WTC11 (cell line): ENCODE measurements at regions not wholly inside any gene's neighbourhood (a gene's known extent, or its start where the extent isn't known, plus 50 kb on each side); places are given as distances from the start of the nearest gene placed in this dataset.

Source experiments
- ELF4 ChIP-seq: sonication (generic); formaldehyde crosslinking; IDR thresholded peaks from 2 replicates; pipeline ENCODE4 v1.8.1; 2022; ENCODE audit warnings: low read depth, mild to moderate bottlenecking, moderate library complexity, missing genetic modification reagents
- FOXJ3 ChIP-seq: sonication (generic); formaldehyde crosslinking; IDR thresholded peaks from 2 replicates; pipeline ENCODE4 v1.9.0; 2021; ENCODE audit warnings: missing genetic modification reagents, mild to moderate bottlenecking, borderline replicate concordance
- FOXP1 ChIP-seq: sonication (generic); formaldehyde crosslinking; IDR thresholded peaks from 2 replicates; pipeline ENCODE4 v1.8.0; 2022; ENCODE audit warnings: missing genetic modification reagents, mild to moderate bottlenecking, moderate library complexity, borderline replicate concordance
- NR2C2 ChIP-seq: sonication (generic); formaldehyde crosslinking; IDR thresholded peaks from 2 replicates; pipeline ENCODE4 v1.8.0; 2022; ENCODE audit warnings: mild to moderate bottlenecking, missing genetic modification reagents
- PRRX2 ChIP-seq: fragments of 250-450 bp; sonication (Bioruptor Pico); IDR thresholded peaks from 2 replicates; pipeline ENCODE4 v1.8.0; 2021; ENCODE audit warnings: mild to moderate bottlenecking
- TEAD4 ChIP-seq: sonication (generic); formaldehyde crosslinking; IDR thresholded peaks from 2 replicates; pipeline ENCODE4 v1.8.0; 2022; ENCODE audit warnings: mild to moderate bottlenecking, missing genetic modification reagents
- TF ChIP-seq, protein P1 (sequence below): fragments of 200-600 bp; IDR thresholded peaks from 2 replicates; pipeline ENCODE4 v1.8.0; 2022; ENCODE audit warnings: antibody characterized with exemption
- TF ChIP-seq, protein P2 (sequence below): sonication (generic); formaldehyde crosslinking; IDR thresholded peaks from 2 replicates; pipeline ENCODE4 v1.8.1; 2023; ENCODE audit warnings: mild to moderate bottlenecking, missing genetic modification reagents, moderate library complexity
- TF ChIP-seq, protein P3 (sequence below): sonication (generic); formaldehyde crosslinking; IDR thresholded peaks from 2 replicates; pipeline ENCODE4 v1.8.0; 2022; ENCODE audit warnings: mild to moderate bottlenecking, missing genetic modification reagents
- TF ChIP-seq, protein P4 (sequence below): sonication (generic); formaldehyde crosslinking; IDR thresholded peaks from 2 replicates; pipeline ENCODE4 v1.8.0; 2023; ENCODE audit warnings: mild to moderate bottlenecking, missing genetic modification reagents

DNA sequence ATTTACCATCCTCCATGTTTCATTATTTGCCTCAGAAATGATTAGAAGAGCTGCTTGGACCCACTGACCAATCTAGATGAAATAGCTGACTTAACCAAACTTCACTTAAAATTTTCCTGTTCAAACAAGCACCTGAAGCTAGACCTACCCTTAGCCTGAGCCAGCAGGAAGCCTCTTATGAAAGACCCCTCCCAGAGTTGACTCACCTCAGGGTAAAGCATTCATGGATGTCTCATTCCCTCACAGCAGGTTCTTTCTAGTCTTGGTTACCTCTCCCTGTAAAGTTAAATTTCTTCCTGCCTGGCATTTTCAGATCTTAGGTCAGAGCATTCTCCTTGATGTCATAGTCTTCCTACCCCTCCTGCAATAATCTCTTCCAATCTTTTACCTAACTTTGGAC, 1209.8 kb downstream of the FLRT2 start:
- TF ChIP-seq, protein P1, sequence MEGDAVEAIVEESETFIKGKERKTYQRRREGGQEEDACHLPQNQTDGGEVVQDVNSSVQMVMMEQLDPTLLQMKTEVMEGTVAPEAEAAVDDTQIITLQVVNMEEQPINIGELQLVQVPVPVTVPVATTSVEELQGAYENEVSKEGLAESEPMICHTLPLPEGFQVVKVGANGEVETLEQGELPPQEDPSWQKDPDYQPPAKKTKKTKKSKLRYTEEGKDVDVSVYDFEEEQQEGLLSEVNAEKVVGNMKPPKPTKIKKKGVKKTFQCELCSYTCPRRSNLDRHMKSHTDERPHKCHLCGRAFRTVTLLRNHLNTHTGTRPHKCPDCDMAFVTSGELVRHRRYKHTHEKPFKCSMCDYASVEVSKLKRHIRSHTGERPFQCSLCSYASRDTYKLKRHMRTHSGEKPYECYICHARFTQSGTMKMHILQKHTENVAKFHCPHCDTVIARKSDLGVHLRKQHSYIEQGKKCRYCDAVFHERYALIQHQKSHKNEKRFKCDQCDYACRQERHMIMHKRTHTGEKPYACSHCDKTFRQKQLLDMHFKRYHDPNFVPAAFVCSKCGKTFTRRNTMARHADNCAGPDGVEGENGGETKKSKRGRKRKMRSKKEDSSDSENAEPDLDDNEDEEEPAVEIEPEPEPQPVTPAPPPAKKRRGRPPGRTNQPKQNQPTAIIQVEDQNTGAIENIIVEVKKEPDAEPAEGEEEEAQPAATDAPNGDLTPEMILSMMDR = no peak
- no peak for TF ChIP-seq TEAD4 (CRISPR knock-in tag)
- TF ChIP-seq FOXJ3 (CRISPR knock-in tag) = no peak
- TF ChIP-seq NR2C2 (CRISPR knock-in tag) = no peak
- no peak for TF ChIP-seq FOXP1 (CRISPR knock-in tag)
- TF ChIP-seq ELF4 (CRISPR knock-in tag) = no peak
- TF ChIP-seq, protein P2, sequence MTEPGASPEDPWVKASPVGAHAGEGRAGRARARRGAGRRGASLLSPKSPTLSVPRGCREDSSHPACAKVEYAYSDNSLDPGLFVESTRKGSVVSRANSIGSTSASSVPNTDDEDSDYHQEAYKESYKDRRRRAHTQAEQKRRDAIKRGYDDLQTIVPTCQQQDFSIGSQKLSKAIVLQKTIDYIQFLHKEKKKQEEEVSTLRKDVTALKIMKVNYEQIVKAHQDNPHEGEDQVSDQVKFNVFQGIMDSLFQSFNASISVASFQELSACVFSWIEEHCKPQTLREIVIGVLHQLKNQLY (CRISPR knock-in tag) = no peak
- no peak for TF ChIP-seq PRRX2 (CRISPR knock-in tag)
- TF ChIP-seq, protein P3, sequence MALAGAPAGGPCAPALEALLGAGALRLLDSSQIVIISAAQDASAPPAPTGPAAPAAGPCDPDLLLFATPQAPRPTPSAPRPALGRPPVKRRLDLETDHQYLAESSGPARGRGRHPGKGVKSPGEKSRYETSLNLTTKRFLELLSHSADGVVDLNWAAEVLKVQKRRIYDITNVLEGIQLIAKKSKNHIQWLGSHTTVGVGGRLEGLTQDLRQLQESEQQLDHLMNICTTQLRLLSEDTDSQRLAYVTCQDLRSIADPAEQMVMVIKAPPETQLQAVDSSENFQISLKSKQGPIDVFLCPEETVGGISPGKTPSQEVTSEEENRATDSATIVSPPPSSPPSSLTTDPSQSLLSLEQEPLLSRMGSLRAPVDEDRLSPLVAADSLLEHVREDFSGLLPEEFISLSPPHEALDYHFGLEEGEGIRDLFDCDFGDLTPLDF (CRISPR knock-in tag) = no peak
- TF ChIP-seq, protein P4, sequence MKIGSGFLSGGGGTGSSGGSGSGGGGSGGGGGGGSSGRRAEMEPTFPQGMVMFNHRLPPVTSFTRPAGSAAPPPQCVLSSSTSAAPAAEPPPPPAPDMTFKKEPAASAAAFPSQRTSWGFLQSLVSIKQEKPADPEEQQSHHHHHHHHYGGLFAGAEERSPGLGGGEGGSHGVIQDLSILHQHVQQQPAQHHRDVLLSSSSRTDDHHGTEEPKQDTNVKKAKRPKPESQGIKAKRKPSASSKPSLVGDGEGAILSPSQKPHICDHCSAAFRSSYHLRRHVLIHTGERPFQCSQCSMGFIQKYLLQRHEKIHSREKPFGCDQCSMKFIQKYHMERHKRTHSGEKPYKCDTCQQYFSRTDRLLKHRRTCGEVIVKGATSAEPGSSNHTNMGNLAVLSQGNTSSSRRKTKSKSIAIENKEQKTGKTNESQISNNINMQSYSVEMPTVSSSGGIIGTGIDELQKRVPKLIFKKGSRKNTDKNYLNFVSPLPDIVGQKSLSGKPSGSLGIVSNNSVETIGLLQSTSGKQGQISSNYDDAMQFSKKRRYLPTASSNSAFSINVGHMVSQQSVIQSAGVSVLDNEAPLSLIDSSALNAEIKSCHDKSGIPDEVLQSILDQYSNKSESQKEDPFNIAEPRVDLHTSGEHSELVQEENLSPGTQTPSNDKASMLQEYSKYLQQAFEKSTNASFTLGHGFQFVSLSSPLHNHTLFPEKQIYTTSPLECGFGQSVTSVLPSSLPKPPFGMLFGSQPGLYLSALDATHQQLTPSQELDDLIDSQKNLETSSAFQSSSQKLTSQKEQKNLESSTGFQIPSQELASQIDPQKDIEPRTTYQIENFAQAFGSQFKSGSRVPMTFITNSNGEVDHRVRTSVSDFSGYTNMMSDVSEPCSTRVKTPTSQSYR (CRISPR knock-in tag) = no peak
